DND-41 (cell line): ENCODE measurements at regions not wholly inside any gene's neighbourhood (a gene's known extent, or its start where the extent isn't known, plus 50 kb on each side); places are given as distances from the start of the nearest gene placed in this dataset.

Experiments used
- EZH2 ChIP-seq: IDR thresholded peaks from 3 replicates; pipeline ENCODE4 v1.6.1; 2012; ENCODE audit warnings: borderline replicate concordance, low read depth, mild to moderate bottlenecking, moderate library complexity, low read length, inconsistent platforms; ENCODE audit not compliant: severe bottlenecking
- TF ChIP-seq, protein P1 (sequence below): IDR thresholded peaks from 2 replicates; pipeline ENCODE4 v1.5.1; 2012; ENCODE audit warnings: borderline replicate concordance, low read length, moderate library complexity, mild to moderate bottlenecking; ENCODE audit not compliant: poor library complexity, severe bottlenecking; ENCODE audit errors: extremely low read depth

DNA sequence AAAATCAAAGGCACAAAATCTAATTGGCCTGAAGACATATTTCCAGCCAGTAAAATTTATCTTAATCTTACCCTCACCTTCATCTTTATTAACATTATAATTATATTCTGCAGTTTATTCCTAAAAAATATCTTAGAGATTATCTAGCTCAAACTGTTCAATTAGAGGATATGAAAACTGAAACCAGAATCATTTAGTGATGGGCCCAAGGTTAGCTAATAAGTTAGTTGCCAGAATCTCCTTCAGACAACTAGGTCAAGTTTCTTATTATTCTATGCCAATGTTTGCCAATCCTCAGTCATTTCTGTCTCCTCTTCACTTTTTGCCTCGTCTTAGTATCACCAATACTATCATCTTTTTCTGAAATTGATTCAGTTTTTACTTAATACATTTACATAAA lies 56.0 kb upstream of the RASA1 start:
- TF ChIP-seq, protein P1, sequence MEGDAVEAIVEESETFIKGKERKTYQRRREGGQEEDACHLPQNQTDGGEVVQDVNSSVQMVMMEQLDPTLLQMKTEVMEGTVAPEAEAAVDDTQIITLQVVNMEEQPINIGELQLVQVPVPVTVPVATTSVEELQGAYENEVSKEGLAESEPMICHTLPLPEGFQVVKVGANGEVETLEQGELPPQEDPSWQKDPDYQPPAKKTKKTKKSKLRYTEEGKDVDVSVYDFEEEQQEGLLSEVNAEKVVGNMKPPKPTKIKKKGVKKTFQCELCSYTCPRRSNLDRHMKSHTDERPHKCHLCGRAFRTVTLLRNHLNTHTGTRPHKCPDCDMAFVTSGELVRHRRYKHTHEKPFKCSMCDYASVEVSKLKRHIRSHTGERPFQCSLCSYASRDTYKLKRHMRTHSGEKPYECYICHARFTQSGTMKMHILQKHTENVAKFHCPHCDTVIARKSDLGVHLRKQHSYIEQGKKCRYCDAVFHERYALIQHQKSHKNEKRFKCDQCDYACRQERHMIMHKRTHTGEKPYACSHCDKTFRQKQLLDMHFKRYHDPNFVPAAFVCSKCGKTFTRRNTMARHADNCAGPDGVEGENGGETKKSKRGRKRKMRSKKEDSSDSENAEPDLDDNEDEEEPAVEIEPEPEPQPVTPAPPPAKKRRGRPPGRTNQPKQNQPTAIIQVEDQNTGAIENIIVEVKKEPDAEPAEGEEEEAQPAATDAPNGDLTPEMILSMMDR = no peak
- no peak for TF ChIP-seq EZH2
